H1 (cell line): ENCODE measurements at regions not wholly inside any gene's neighbourhood (a gene's known extent, or its start where the extent isn't known, plus 50 kb on each side); places are given as distances from the start of the nearest gene placed in this dataset.

Experiments used
- CTCF ChIA-PET: fragments of 300-600 bp; sonication (Branson Sonifier 250); formaldehyde crosslinking; loops from one replicate; lab custom pipeline; 2021; ENCODE audit not compliant: partially characterized antibody; lab: Charles Lee
- POLR2A ChIA-PET: fragments of 300-600 bp; sonication (Branson Sonifier 250); formaldehyde crosslinking; loops from one replicate; lab custom pipeline; 2021; ENCODE audit warnings: inconsistent platforms; ENCODE audit not compliant: partially characterized antibody; lab: Charles Lee
- DNase-seq, 2 experiments: peaks; one replicate each; pipeline versions ENCODE4 v3.0.0 to v3.0.0-alpha.2; 2010 to 2022; ENCODE audit warnings: low spot score in 2 of 2, low read depth in 1 of 2, mixed read lengths in 1 of 2
- FAIRE-seq: peaks from 2 replicates; lab custom pipeline; 2011; peaks lifted over from hg19 to GRCh38; lab: Jason Lieb, UNC
- H2AFZ ChIP-seq: 2 replicates; pipeline ENCODE4 v1.8.1; 2012; ENCODE audit warnings: low read length, inconsistent platforms
- H2AK5ac ChIP-seq: 2 replicates; pipeline ENCODE4 v1.6.1; 2013; ENCODE audit warnings: low read depth, low read length
- H2BK120ac ChIP-seq: replicated peaks from 2 replicates; pipeline ENCODE3; 2013; ENCODE audit warnings: low read depth, low read length, inconsistent platforms
- H2BK12ac ChIP-seq: 2 replicates; pipeline ENCODE4 v1.6.1; 2013; ENCODE audit warnings: low read depth, low read length
- H2BK15ac ChIP-seq: 2 replicates; pipeline ENCODE4 v1.6.1; 2013; ENCODE audit warnings: low read length
- H2BK20ac ChIP-seq: 2 replicates; pipeline ENCODE4 v1.6.1; 2013; ENCODE audit warnings: low read length
- H2BK5ac ChIP-seq: 2 replicates; pipeline ENCODE4 v1.6.1; 2013; ENCODE audit warnings: low read depth, low read length
- H3K14ac ChIP-seq: 2 replicates; pipeline ENCODE4 v1.6.1; 2013; ENCODE audit warnings: inconsistent platforms; ENCODE audit not compliant: insufficient read length
- H3K18ac ChIP-seq: 2 replicates; pipeline ENCODE4 v1.6.1; 2013; ENCODE audit warnings: low read length; ENCODE audit errors: extremely low read depth
- H3K23ac ChIP-seq: 2 replicates; pipeline ENCODE4 v1.6.1; 2013; ENCODE audit warnings: inconsistent platforms; ENCODE audit not compliant: insufficient read length
- H3K23me2 ChIP-seq: 2 replicates; pipeline ENCODE4 v1.6.1; 2013; ENCODE audit warnings: low read depth, low read length
- H3K27ac ChIP-seq: 2 replicates; pipeline ENCODE4 v1.6.1; 2011; ENCODE audit warnings: low read depth, low read length, inconsistent platforms
- H3K27me3 ChIP-seq, 4 experiments: replicated peaks in 1 of 4; 1 replicate in 1 of 4; 2 replicates in 3 of 4; pipeline versions ENCODE4 v1.6.1 to v1.8.1; 2011 to 2013; ENCODE audit warnings: low read length in 3 of 4, mild to moderate bottlenecking in 3 of 4, inconsistent platforms in 2 of 4, mixed read lengths in 2 of 4, moderate library complexity in 1 of 4; ENCODE audit not compliant: control insufficient read depth in 3 of 4, insufficient read depth in 3 of 4; ENCODE audit errors: extremely low read depth in 1 of 4
- H3K36me3 ChIP-seq, 4 experiments: 2 replicates each; pipeline versions ENCODE4 v1.6.1 to v1.8.1; 2011 to 2013; ENCODE audit warnings: mild to moderate bottlenecking in 4 of 4, low read length in 3 of 4, moderate library complexity in 2 of 4, control low read depth in 1 of 4, inconsistent platforms in 1 of 4; ENCODE audit not compliant: insufficient read depth in 4 of 4, control insufficient read depth in 2 of 4
- H3K4ac ChIP-seq: replicated peaks from 2 replicates; pipeline ENCODE3; 2013; ENCODE audit warnings: low read length, low read depth, mixed read lengths, inconsistent platforms; ENCODE audit not compliant: insufficient read length
- H3K4me1 ChIP-seq, 4 experiments: replicated peaks in 1 of 4; 1 replicate in 1 of 4; 2 replicates in 3 of 4; pipeline versions ENCODE4 v1.6.1 to v1.8.1; 2011 to 2013; ENCODE audit warnings: low read length in 3 of 4, inconsistent platforms in 2 of 4, mixed read lengths in 1 of 4; ENCODE audit not compliant: insufficient read depth in 4 of 4, control insufficient read depth in 3 of 4
- H3K4me2 ChIP-seq, 2 experiments: 2 replicates each; pipeline versions ENCODE4 v1.6.1 to v1.8.1; 2011 to 2013; ENCODE audit warnings: low read depth in 2 of 2, low read length in 2 of 2, control low read depth in 1 of 2, inconsistent platforms in 1 of 2, mild to moderate bottlenecking in 1 of 2; ENCODE audit not compliant: insufficient read depth in 1 of 2
- H3K4me3 ChIP-seq, 4 experiments: fragments of 200-600, 300-600 bp in 1 of 4; sonication (generic), shearing (Covaris generic), sonication (Bioruptor Twin) in 1 of 4; 2 replicates each; pipeline versions ENCODE4 v1.5.1 to v1.8.1; 2011 to 2016; ENCODE audit warnings: low read length in 4 of 4, low read depth in 3 of 4, control low read depth in 2 of 4, inconsistent platforms in 2 of 4, mild to moderate bottlenecking in 2 of 4, mixed read lengths in 1 of 4, moderate library complexity in 1 of 4; ENCODE audit not compliant: insufficient read depth in 2 of 4; ENCODE audit errors: extremely low read depth in 1 of 4
- H3K56ac ChIP-seq: replicated peaks from 2 replicates; pipeline ENCODE3; 2013; ENCODE audit warnings: low read depth, mild to moderate bottlenecking, mixed read lengths, low read length, inconsistent platforms; ENCODE audit not compliant: insufficient read length
- H3K79me1 ChIP-seq: 2 replicates; pipeline ENCODE4 v1.6.1; 2013; ENCODE audit warnings: low read depth, low read length, control low read depth
- H3K79me2 ChIP-seq, 2 experiments: 2 replicates each; pipeline versions ENCODE4 v1.6.1 to v1.8.1; 2012 to 2013; ENCODE audit warnings: low read length in 2 of 2, mild to moderate bottlenecking in 2 of 2, inconsistent platforms in 1 of 2; ENCODE audit not compliant: insufficient read depth in 2 of 2, control insufficient read depth in 1 of 2
- H3K9ac ChIP-seq, 4 experiments: replicated peaks in 1 of 4; 1 replicate in 1 of 4; 2 replicates in 3 of 4; pipeline versions ENCODE4 v1.6.1 to v1.8.1; 2011 to 2013; ENCODE audit warnings: low read depth in 3 of 4, low read length in 3 of 4, control low read depth in 2 of 4, mild to moderate bottlenecking in 2 of 4, moderate library complexity in 2 of 4, inconsistent platforms in 1 of 4; ENCODE audit errors: extremely low read depth in 1 of 4
- H3K9me3 ChIP-seq, 2 experiments: 2 replicates each; pipeline versions ENCODE4 v1.6.1 to v1.8.1; 2012 to 2013; ENCODE audit warnings: mild to moderate bottlenecking in 2 of 2, moderate library complexity in 2 of 2, control low read depth in 1 of 2, inconsistent platforms in 1 of 2, low read depth in 1 of 2, low read length in 1 of 2, mixed read lengths in 1 of 2; ENCODE audit not compliant: insufficient read depth in 2 of 2
- H4K20me1 ChIP-seq, 2 experiments: replicated peaks in 1 of 2; 2 replicates each; pipeline versions ENCODE3 to v1.8.1; 2011 to 2013; ENCODE audit warnings: inconsistent platforms in 2 of 2, low read length in 2 of 2, mild to moderate bottlenecking in 1 of 2; ENCODE audit not compliant: insufficient read depth in 2 of 2, control insufficient read depth in 1 of 2
- H4K5ac ChIP-seq: 2 replicates; pipeline ENCODE4 v1.6.1; 2013; ENCODE audit warnings: low read length, low read depth, mixed read lengths, inconsistent platforms; ENCODE audit not compliant: insufficient read length
- H4K8ac ChIP-seq: 2 replicates; pipeline ENCODE4 v1.8.0; 2013; ENCODE audit warnings: mild to moderate bottlenecking, moderate library complexity, low read length, inconsistent platforms; ENCODE audit not compliant: insufficient read depth; ENCODE audit errors: extremely low read depth
- H4K91ac ChIP-seq: replicated peaks from 2 replicates; pipeline ENCODE3; 2013; ENCODE audit warnings: low read length, mixed read lengths, inconsistent platforms; ENCODE audit not compliant: insufficient read length
- ASH2L ChIP-seq: fragments of 200-600, 300-600 bp; sonication (generic); IDR thresholded peaks from one replicate; pipeline ENCODE4 v1.7.1; 2017; ENCODE audit warnings: low read length
- CHD1 ChIP-seq: IDR thresholded peaks from 2 replicates; pipeline ENCODE4 v1.6.1; 2012; ENCODE audit warnings: low read depth, low read length, improper control_type of control experiment
- EZH2 ChIP-seq: fragments of 200-600 bp; sonication (generic); IDR thresholded peaks from 2 replicates; pipeline ENCODE4 v1.7.1; 2012; ENCODE audit warnings: low read depth, mild to moderate bottlenecking, moderate library complexity, low read length, inconsistent platforms; ENCODE audit not compliant: severe bottlenecking
- FOSL1 ChIP-seq: IDR thresholded peaks from 2 replicates; pipeline ENCODE4 v1.6.1; 2011; ENCODE audit warnings: mild to moderate bottlenecking, low read depth, low read length, moderate library complexity; ENCODE audit not compliant: insufficient read depth
- GABPA ChIP-seq: IDR thresholded peaks from 2 replicates; pipeline ENCODE4 v1.6.1; 2011; ENCODE audit warnings: mild to moderate bottlenecking, low read length, moderate library complexity, borderline replicate concordance; ENCODE audit not compliant: insufficient read depth
- GTF2F1 ChIP-seq: IDR thresholded peaks from 2 replicates; pipeline ENCODE4 v1.6.1; 2012; ENCODE audit warnings: low read depth, low read length, improper control_type of control experiment, borderline replicate concordance
- JUN ChIP-seq: IDR thresholded peaks from 2 replicates; pipeline ENCODE4 v1.6.1; 2011; ENCODE audit warnings: low read depth, mild to moderate bottlenecking, improper control_type of control experiment, low read length
- KDM4A ChIP-seq: IDR thresholded peaks from one replicate; pipeline ENCODE4 v1.7.1; 2012; ENCODE audit warnings: low read depth, mild to moderate bottlenecking, moderate library complexity, low read length, inconsistent platforms; ENCODE audit not compliant: severe bottlenecking
- NANOG ChIP-seq: IDR thresholded peaks from 2 replicates; pipeline ENCODE4 v1.6.1; 2011; ENCODE audit warnings: low read length, low read depth, mild to moderate bottlenecking, inconsistent platforms; ENCODE audit not compliant: insufficient read depth, poor library complexity, severe bottlenecking
- NRF1 ChIP-seq: IDR thresholded peaks from 2 replicates; pipeline ENCODE4 v1.6.1; 2011; ENCODE audit warnings: mild to moderate bottlenecking, low read depth, low read length, improper control_type of control experiment
- RBBP5 ChIP-seq: IDR thresholded peaks from 2 replicates; pipeline ENCODE4 v1.7.1; 2012; ENCODE audit warnings: low read depth, mild to moderate bottlenecking, inconsistent platforms, low read length, moderate library complexity, borderline replicate concordance
- SP1 ChIP-seq: IDR thresholded peaks from 2 replicates; pipeline ENCODE4 v1.6.1; 2011; ENCODE audit warnings: low read depth, low read length
- ZNF274 ChIP-seq: IDR thresholded peaks from 2 replicates; pipeline ENCODE4 v1.7.0; 2012; ENCODE audit warnings: low read length, borderline replicate concordance; ENCODE audit errors: extremely low read depth
- WGBS, 2 experiments: shearing (Covaris generic) in 1 of 2; methylation state at CpG; one replicate each; pipeline versions ENCODE4 v1.1.6 to v1.1.7; 2013 to 2015; ENCODE audit warnings: low lambda C conversion rate in 2 of 2, mixed read lengths in 2 of 2, inconsistent platforms in 1 of 2, low coverage in 1 of 2, missing lambda C conversion rate in 1 of 2; ENCODE audit not compliant: insufficient replicate concordance in 2 of 2, insufficient coverage in 1 of 2, insufficient read length in 1 of 2; ENCODE audit errors: extremely low coverage in 1 of 2, missing lambda C conversion rate in 1 of 2; 5-methylcytosine and 5-hydroxymethylcytosine counted together
- TF ChIP-seq, protein P1 (sequence below): IDR thresholded peaks from 2 replicates; pipeline ENCODE4 v1.6.1; 2012; ENCODE audit warnings: inconsistent platforms

DNA sequence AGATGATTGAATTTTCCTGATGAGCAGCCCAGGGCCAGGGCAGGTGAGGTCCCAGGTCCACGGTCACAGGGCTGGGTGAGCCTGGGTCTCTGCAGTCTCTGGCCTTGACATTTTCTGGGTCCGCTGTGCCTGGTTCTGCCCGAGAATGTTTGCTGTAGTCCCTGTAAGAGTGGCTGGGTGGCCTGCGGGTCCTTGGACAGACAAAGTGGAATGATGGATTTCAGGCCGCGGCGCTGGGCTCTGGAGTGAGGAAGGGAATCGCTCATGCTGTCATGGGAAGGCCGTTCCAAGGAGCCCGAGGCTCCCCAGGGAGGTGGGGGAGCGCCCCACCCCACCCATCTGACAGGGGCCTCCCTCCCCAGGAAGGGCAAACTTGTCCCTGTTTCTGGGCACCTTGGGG lies 153.5 kb upstream of the CIBAR2 start:
- WGBS, 2 experiments, result 97% methylated on average over 11 of the region's 11 CpGs; no CpG with 5 or more reads in 1 of the 2 experiments
- H3K14ac ChIP-seq, result no peak overlapping the region
- no peak for TF ChIP-seq EZH2
- TF ChIP-seq JUN, result no peak
- TF ChIP-seq KDM4A, result no peak
- no peak for TF ChIP-seq FOSL1
- TF ChIP-seq GABPA, result no peak
- TF ChIP-seq ASH2L, result no peak
- no peak for TF ChIP-seq NRF1
- no peak for TF ChIP-seq CHD1
- TF ChIP-seq, protein P1, sequence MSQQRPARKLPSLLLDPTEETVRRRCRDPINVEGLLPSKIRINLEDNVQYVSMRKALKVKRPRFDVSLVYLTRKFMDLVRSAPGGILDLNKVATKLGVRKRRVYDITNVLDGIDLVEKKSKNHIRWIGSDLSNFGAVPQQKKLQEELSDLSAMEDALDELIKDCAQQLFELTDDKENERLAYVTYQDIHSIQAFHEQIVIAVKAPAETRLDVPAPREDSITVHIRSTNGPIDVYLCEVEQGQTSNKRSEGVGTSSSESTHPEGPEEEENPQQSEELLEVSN, result no peak
- TF ChIP-seq ZNF274, result no peak
- TF ChIP-seq NANOG, result no peak
- TF ChIP-seq RBBP5, result no peak
- no peak for TF ChIP-seq GTF2F1
- no peak for TF ChIP-seq SP1

More for the DNA sequence above, 153.5 kb upstream of the CIBAR2 start:
- Histone ChIP-seq H2AK5ac (peak overlapping the region; percentile 53; the same call in 1 of the 2 replicates), H2BK5ac (no peak overlapping the region), H3K4me1 (peaks cover 0 to 3% (median 0%) of the 10 kb centered on the region in 4 experiments; a peak in 1 of 7 replicates), H3K9ac (no peak overlapping the region), H2BK12ac (no peak overlapping the region), H3K56ac (no peak overlapping the region), H3K27ac (no peak overlapping the region), H3K79me2 (no peaks in the 10 kb centered on the region), H3K4ac (no peak overlapping the region), H3K23ac (no peak overlapping the region), H4K91ac (no peak overlapping the region), H2BK15ac (no peak overlapping the region), H3K18ac (no peak overlapping the region), H4K20me1 (peaks cover 0 to 11% of the 10 kb centered on the region in 2 experiments), H3K9me3 (no peaks in the 10 kb centered on the region), H4K8ac (no peak overlapping the region), H2AFZ (no peak overlapping the region), H3K23me2 (no peaks in the 10 kb centered on the region), H3K79me1 (peaks cover 6% of the 10 kb centered on the region; the same call in 1 of the 2 replicates), H3K4me2 (no peak overlapping the region), H3K27me3 (peaks cover 0 to 3% (median 0%) of the 10 kb centered on the region in 4 experiments; a peak in 2 of 7 replicates), H2BK20ac (no peak overlapping the region), H4K5ac (no peak overlapping the region), H3K4me3 (no peak overlapping the region), H2BK120ac (no peak overlapping the region), H3K36me3 (no peaks in the 10 kb centered on the region)
- ChIA-PET CTCF (interaction anchor here (0.9 to 6.8 kb wide), 10 partner anchors 10 to 151 kb away, joined by 3 to 46 read pairs (median 6); no protein-coding TSS in a partner anchor), POLR2A (no interaction called here)
- DNase-seq (no peak), FAIRE-seq (no peak)
